Ovary (tissue), 7 donors: ENCODE measurements at regions not wholly inside any gene's neighbourhood (a gene's known extent, or its start where the extent isn't known, plus 50 kb on each side); places are given as distances from the start of the nearest gene placed in this dataset.

Experiments
- DNase-seq, 5 donors: peaks; one replicate each; pipeline ENCODE4 v3.0.0-alpha.2; 2019 to 2020
- H3K27ac ChIP-seq, 2 donors: fragments of 200-600 bp; one replicate each; pipeline versions ENCODE4 v1.5.1 to v1.8.0; 2019 to 2022
- H3K27me3 ChIP-seq: fragments of 200-600 bp; one replicate; pipeline ENCODE4 v1.8.0; 2022
- H3K36me3 ChIP-seq: fragments of 200-600 bp; sonication (generic); one replicate; pipeline ENCODE4 v1.5.1; 2019
- H3K4me1 ChIP-seq: one replicate; pipeline ENCODE4 v1.8.1; 2013; ENCODE audit warnings: mild to moderate bottlenecking, moderate library complexity; ENCODE audit not compliant: insufficient read depth
- H3K4me3 ChIP-seq: fragments of 200-600 bp; sonication (generic); one replicate; pipeline ENCODE4 v1.5.1; 2017
- H3K9me3 ChIP-seq, 2 donors: fragments of 200-600 bp in 1 of 2; sonication (generic) in 1 of 2; one replicate each; pipeline versions ENCODE4 v1.5.1 to v1.8.1; 2013 to 2019; ENCODE audit warnings: mild to moderate bottlenecking in 1 of 2, moderate library complexity in 1 of 2
- CTCF ChIP-seq, 3 donors: fragments of 450-650 bp in 2 of 3; fragments of 200-600 bp in 1 of 3; IDR thresholded peaks; one replicate each; pipeline versions ENCODE4 v1.5.1 to v1.8.0; 2016 to 2022; ENCODE audit warnings: antibody characterized with exemption in 3 of 3, mild to moderate bottlenecking in 1 of 3
- EP300 ChIP-seq: sonication (generic); formaldehyde crosslinking; IDR thresholded peaks from one replicate; pipeline ENCODE4 v1.6.1; 2017; ENCODE audit warnings: antibody characterized with exemption
- POLR2A ChIP-seq: fragments of 450-650 bp; IDR thresholded peaks from one replicate; pipeline ENCODE4 v1.6.1; 2017; ENCODE audit warnings: antibody characterized with exemption, mild to moderate bottlenecking, moderate library complexity
- WGBS, 3 donors: extraction: QIAGEN DNeasy Blood & Tissue Kit in 1 of 3; methylation state at CpG; one replicate each; pipeline versions ENCODE4 v1.1.5 to v1.1.7; 2013 to 2017; 5-methylcytosine and 5-hydroxymethylcytosine counted together
- intact Hi-C, 4 donors: fragments of 100-400 bp; cut with DNase I; formaldehyde crosslinking; loops; one replicate each; pipeline versions ENCODE4 v1.11.0 to v1.15.1; 2022 to 2023
- donor health status: DM: no; HTN: no; CAD: no; lungs with moderate emphysema.
- donor health status: DM: no; HTN: no; CAD: no.
- donor health status: Bipolar disorder and iron deficiency.
- donor health status: DM: no; HTN: no; CAD: no.
- donor health status: DM: yes; HTN: yes; CAD: no.

- no peak overlapping the region for H3K27ac ChIP-seq
Observed at GRCh38 chr6:145139895-145140294, 595.4 kb downstream of the EPM2A start.

GRCh38 chr6:145141572-145141971 lies 593.7 kb downstream of the EPM2A start:
- intact Hi-C loops: no loop called here
- Histone ChIP-seq H3K4me3 (no peak overlapping the region), H3K36me3 (no peaks in the 10 kb centered on the region)

More at GRCh38 chr6:145139895-145140294, 595.4 kb downstream of the EPM2A start:
- DNase-seq: no peak
- no peaks in the 10 kb centered on the region for H3K9me3 ChIP-seq
- H3K4me1 ChIP-seq: no peaks in the 10 kb centered on the region
- no peaks in the 10 kb centered on the region for H3K36me3 ChIP-seq
- no peaks in the 10 kb centered on the region for H3K27me3 ChIP-seq
- H3K4me3 ChIP-seq: no peak overlapping the region
- TF ChIP-seq CTCF (IDR thresholded peaks at IDR 0.05) (no peak), POLR2A (no peak), EP300 (no peak)
- intact Hi-C loops: no loop called here

GRCh38 chr6:145142958-145143357 lies 592.4 kb downstream of the EPM2A start:
- TF ChIP-seq CTCF (IDR thresholded peaks at IDR 0.05): no peak
- no peak for TF ChIP-seq POLR2A
- TF ChIP-seq EP300: no peak
- no peaks in the 10 kb centered on the region for H3K36me3 ChIP-seq
- no peak overlapping the region for H3K27ac ChIP-seq
- no peaks in the 10 kb centered on the region for H3K27me3 ChIP-seq
- H3K9me3 ChIP-seq: no peaks in the 10 kb centered on the region
- 91 to 96% (median 95%) methylated on average over 1 of the region's 1 CpG for WGBS, 3 donors
- no peak for DNase-seq
- H3K4me3 ChIP-seq: no peak overlapping the region
- intact Hi-C loops: no loop called here
- H3K4me1 ChIP-seq: no peaks in the 10 kb centered on the region

More at GRCh38 chr6:145141572-145141971, 593.7 kb downstream of the EPM2A start:
- H3K9me3 ChIP-seq: no peaks in the 10 kb centered on the region
- no peak overlapping the region for H3K27ac ChIP-seq
- H3K4me1 ChIP-seq: no peaks in the 10 kb centered on the region
- TF ChIP-seq POLR2A (no peak), EP300 (no peak), CTCF (IDR thresholded peaks at IDR 0.05) (no peak)
- no peak for DNase-seq
- H3K27me3 ChIP-seq: no peaks in the 10 kb centered on the region

GRCh38 chr6:145143379-145143778 lies 591.9 kb downstream of the EPM2A start:
- no peak overlapping the region for H3K27ac ChIP-seq
- no peaks in the 10 kb centered on the region for H3K4me1 ChIP-seq
- TF ChIP-seq EP300 (no peak), POLR2A (no peak), CTCF (IDR thresholded peaks at IDR 0.05) (no peak)
- H3K9me3 ChIP-seq: no peaks in the 10 kb centered on the region
- intact Hi-C loops: no loop called here
- no peak overlapping the region for H3K4me3 ChIP-seq
- no peaks in the 10 kb centered on the region for H3K36me3 ChIP-seq
- DNase-seq: no peak
- H3K27me3 ChIP-seq: no peaks in the 10 kb centered on the region
- 88 to 91% (median 89%) methylated on average over 3 of the region's 3 CpGs for WGBS, 3 donors

- H3K9me3 ChIP-seq: no peaks in the 10 kb centered on the region
- no peaks in the 10 kb centered on the region for H3K4me1 ChIP-seq
- H3K27ac ChIP-seq: no peak overlapping the region
- no peaks in the 10 kb centered on the region for H3K27me3 ChIP-seq
- no peaks in the 10 kb centered on the region for H3K36me3 ChIP-seq
- no peak for DNase-seq
- no peak overlapping the region for H3K4me3 ChIP-seq
- TF ChIP-seq EP300 (no peak), POLR2A (no peak), CTCF (IDR thresholded peaks at IDR 0.05) (no peak)
- intact Hi-C loops: no loop called here
Observed at GRCh38 chr6:145147559-145147958, 587.8 kb downstream of the EPM2A start.
